ENCODE measurements at regions not wholly inside any gene's neighbourhood (a gene's known extent, or its start where the extent isn't known, plus 50 kb on each side); places are given as distances from the start of the nearest gene placed in this dataset.

GRCh38 chr2:155727187-155727895 is 605.2 kb downstream of the NR4A2 start:
- TF ChIP-seq CTCF (IDR thresholded peaks at IDR 0.05; ENCODE audit: low read depth, low read length): no peak
- no peak for DNase-seq (ENCODE audit: low read depth in 2 of 2)
- H3K4me3 ChIP-seq (replicated peaks in 1 of 2; ENCODE audit: low read depth in 2 of 2, low read length in 2 of 2): no peak overlapping the region

GRCh38 chr2:155722290-155722689 is 610.2 kb downstream of the NR4A2 start:
- DNase-seq (ENCODE audit: low read depth in 2 of 2): no peak
- no peak for TF ChIP-seq CTCF (IDR thresholded peaks at IDR 0.05; ENCODE audit: low read depth, low read length)
- H3K4me3 ChIP-seq (replicated peaks in 1 of 2; ENCODE audit: low read depth in 2 of 2, low read length in 2 of 2): no peak overlapping the region

GRCh38 chr2:155715705-155716104 is 616.8 kb downstream of the NR4A2 start:
- no peak for TF ChIP-seq CTCF (IDR thresholded peaks at IDR 0.05; ENCODE audit: low read depth, low read length)
- DNase-seq (ENCODE audit: low read depth in 2 of 2): no peak
- no peak overlapping the region for H3K4me3 ChIP-seq (replicated peaks in 1 of 2; ENCODE audit: low read depth in 2 of 2, low read length in 2 of 2)

- no peak overlapping the region for H3K4me3 ChIP-seq (replicated peaks in 1 of 2; ENCODE audit: low read depth in 2 of 2, low read length in 2 of 2)
- no peak for TF ChIP-seq CTCF (IDR thresholded peaks at IDR 0.05; ENCODE audit: low read depth, low read length)
- no peak for DNase-seq (ENCODE audit: low read depth in 2 of 2)
Observed at GRCh38 chr2:155714983-155715382, 617.5 kb downstream of the NR4A2 start.

- TF ChIP-seq CTCF (IDR thresholded peaks at IDR 0.05; ENCODE audit: low read depth, low read length): no peak
- DNase-seq (ENCODE audit: low read depth in 2 of 2): no peak
- no peak overlapping the region for H3K4me3 ChIP-seq (replicated peaks in 1 of 2; ENCODE audit: low read depth in 2 of 2, low read length in 2 of 2)
Observed at GRCh38 chr2:155708071-155708470, 624.5 kb downstream of the NR4A2 start.

- no peak for DNase-seq (ENCODE audit: low read depth in 2 of 2)
- H3K4me3 ChIP-seq (replicated peaks in 1 of 2; ENCODE audit: low read depth in 2 of 2, low read length in 2 of 2): no peak overlapping the region
- TF ChIP-seq CTCF (IDR thresholded peaks at IDR 0.05; ENCODE audit: low read depth, low read length): no peak
Observed at GRCh38 chr2:155703917-155704316, 628.6 kb downstream of the NR4A2 start.

GRCh38 chr2:155703048-155703447 is 629.5 kb downstream of the NR4A2 start:
- DNase-seq (ENCODE audit: low read depth in 2 of 2): no peak
- H3K4me3 ChIP-seq (replicated peaks in 1 of 2; ENCODE audit: low read depth in 2 of 2, low read length in 2 of 2): no peak overlapping the region
- no peak for TF ChIP-seq CTCF (IDR thresholded peaks at IDR 0.05; ENCODE audit: low read depth, low read length)
